NB4 (cell line): ENCODE measurements at regions not wholly inside any gene's neighbourhood (a gene's known extent, or its start where the extent isn't known, plus 50 kb on each side); places are given as distances from the start of the nearest gene placed in this dataset.

Source experiments
- DNase-seq: peaks from one replicate; pipeline ENCODE4 v3.0.0; 2010; ENCODE audit warnings: low read depth
- H3K4me3 ChIP-seq: one replicate; pipeline ENCODE4 v1.5.1; 2011; ENCODE audit warnings: mild to moderate bottlenecking, low read depth, low read length, moderate library complexity
- MYC ChIP-seq: IDR thresholded peaks from 2 replicates; pipeline ENCODE4 v1.6.1; 2011; ENCODE audit warnings: low read depth, low read length
- POLR2A ChIP-seq: IDR thresholded peaks from 2 replicates; pipeline ENCODE4 v1.6.1; 2011; ENCODE audit warnings: mild to moderate bottlenecking; ENCODE audit not compliant: insufficient read length; ENCODE audit errors: extremely low read depth
- TF ChIP-seq, protein P1 (sequence below): IDR thresholded peaks from 2 replicates; pipeline ENCODE4 v1.6.1; 2011; ENCODE audit warnings: low read depth, low read length
- TF ChIP-seq, protein P2 (sequence below): IDR thresholded peaks from one replicate; pipeline ENCODE4 v1.5.1; 2012; ENCODE audit warnings: low read depth, low read length

DNA sequence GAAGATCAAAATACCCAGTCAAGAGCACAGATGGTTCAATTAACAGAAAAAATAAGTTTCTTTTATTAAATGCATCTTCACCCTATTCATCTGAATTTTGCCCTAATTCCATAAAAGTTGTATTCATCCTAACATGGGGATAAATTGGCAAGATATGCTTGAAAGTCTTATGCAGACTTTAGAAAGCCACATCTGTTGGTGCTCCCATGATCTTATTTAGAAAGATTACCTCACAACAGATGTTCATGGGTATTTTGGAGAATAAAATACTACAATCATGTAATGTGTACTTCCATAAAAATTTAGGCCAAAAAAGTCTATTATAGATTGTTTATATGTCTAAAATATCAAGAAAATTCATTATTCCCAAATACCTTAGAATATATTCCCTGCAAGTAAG lies 510.3 kb downstream of the TECRL start:
- no peak for DNase-seq
- no peak for TF ChIP-seq MYC
- no peak overlapping the region for H3K4me3 ChIP-seq

DNA sequence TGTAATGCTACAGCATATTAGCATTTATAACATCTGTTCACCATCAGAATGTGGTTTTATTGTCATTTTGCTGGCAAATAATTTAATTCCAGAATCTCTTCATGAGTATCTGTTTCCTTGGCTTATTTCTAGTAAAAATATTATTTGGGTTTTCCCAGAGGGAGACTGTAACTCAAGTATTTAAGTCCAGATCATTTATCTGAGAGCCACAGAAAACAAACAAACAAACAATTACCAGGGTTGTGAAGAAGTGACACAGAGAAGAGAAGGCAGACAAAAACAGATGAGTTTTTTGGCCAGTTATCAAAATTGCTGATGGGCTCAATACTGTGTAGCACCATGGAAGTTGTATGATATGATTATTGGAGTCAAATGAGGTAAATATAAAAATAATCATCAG lies 515.1 kb downstream of the TECRL start:
- TF ChIP-seq, protein P1, sequence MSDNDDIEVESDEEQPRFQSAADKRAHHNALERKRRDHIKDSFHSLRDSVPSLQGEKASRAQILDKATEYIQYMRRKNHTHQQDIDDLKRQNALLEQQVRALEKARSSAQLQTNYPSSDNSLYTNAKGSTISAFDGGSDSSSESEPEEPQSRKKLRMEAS: no peak
- H3K4me3 ChIP-seq: no peak overlapping the region
- no peak for DNase-seq

DNA sequence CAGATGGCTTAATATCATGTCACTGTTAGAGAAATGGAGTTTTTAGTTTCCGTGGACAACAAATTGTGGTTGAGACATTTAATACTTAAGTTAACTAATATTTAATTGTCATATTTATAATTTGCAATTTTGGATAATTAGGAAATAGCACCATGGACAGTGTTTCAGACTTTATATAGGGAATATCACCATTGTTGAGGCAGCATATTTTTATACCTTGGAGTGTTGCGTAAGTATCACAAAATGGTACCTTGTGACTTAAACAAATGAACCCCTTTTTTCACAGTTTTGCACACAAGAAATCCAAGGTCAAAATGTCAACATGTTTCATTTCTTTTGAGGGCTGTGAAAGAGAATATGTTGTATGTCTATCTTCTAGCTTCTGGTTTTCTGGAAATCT lies 539.9 kb downstream of the TECRL start:
- no peak overlapping the region for H3K4me3 ChIP-seq
- no peak for DNase-seq
- TF ChIP-seq, protein P1: no peak
- TF ChIP-seq POLR2A (no peak), MYC (no peak)
- TF ChIP-seq, protein P2, sequence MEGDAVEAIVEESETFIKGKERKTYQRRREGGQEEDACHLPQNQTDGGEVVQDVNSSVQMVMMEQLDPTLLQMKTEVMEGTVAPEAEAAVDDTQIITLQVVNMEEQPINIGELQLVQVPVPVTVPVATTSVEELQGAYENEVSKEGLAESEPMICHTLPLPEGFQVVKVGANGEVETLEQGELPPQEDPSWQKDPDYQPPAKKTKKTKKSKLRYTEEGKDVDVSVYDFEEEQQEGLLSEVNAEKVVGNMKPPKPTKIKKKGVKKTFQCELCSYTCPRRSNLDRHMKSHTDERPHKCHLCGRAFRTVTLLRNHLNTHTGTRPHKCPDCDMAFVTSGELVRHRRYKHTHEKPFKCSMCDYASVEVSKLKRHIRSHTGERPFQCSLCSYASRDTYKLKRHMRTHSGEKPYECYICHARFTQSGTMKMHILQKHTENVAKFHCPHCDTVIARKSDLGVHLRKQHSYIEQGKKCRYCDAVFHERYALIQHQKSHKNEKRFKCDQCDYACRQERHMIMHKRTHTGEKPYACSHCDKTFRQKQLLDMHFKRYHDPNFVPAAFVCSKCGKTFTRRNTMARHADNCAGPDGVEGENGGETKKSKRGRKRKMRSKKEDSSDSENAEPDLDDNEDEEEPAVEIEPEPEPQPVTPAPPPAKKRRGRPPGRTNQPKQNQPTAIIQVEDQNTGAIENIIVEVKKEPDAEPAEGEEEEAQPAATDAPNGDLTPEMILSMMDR: no peak

DNA sequence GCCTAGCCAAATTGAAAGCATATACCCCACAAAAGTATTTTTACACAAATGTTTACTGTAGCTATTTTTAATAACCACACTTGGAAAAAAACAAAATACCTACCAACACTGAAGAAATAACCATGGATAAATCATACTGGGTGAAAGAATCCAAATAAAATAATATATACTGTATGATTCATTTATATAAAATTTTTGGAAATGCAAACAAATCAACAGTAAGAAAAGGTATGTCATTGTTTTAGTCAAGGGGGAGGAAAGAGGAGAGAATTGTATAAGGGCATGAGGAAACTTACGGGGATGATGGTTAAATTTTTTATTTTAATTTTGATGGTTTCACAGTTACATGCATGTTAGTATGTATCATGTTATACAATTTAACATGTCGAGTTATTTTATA lies 557.8 kb downstream of the TECRL start:
- H3K4me3 ChIP-seq: no peak overlapping the region
- DNase-seq: no peak
- TF ChIP-seq, protein P2: no peak
- TF ChIP-seq, protein P1: no peak
- no peak for TF ChIP-seq MYC
- no peak for TF ChIP-seq POLR2A

DNA sequence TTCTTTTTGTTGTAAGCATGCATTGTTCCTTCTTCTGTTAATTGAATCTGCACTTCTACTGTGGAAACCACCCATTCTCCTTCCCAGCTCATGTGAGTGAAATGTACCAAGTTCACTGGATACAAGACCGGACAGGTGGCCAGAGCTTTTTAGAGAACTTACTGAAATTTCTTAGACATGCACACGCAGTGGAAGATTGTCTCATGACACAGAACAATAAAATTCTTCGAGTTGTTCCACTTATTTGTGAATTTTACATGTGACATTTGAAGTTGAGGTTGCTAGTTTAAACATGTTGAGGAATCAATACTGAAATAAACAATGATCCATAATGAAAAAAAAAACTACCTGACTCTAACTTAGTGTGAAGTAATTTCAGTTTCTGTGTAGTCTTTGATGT lies 568.0 kb downstream of the TECRL start:
- TF ChIP-seq, protein P2: no peak
- TF ChIP-seq MYC: no peak
- H3K4me3 ChIP-seq: no peak overlapping the region
- no peak for DNase-seq

DNA sequence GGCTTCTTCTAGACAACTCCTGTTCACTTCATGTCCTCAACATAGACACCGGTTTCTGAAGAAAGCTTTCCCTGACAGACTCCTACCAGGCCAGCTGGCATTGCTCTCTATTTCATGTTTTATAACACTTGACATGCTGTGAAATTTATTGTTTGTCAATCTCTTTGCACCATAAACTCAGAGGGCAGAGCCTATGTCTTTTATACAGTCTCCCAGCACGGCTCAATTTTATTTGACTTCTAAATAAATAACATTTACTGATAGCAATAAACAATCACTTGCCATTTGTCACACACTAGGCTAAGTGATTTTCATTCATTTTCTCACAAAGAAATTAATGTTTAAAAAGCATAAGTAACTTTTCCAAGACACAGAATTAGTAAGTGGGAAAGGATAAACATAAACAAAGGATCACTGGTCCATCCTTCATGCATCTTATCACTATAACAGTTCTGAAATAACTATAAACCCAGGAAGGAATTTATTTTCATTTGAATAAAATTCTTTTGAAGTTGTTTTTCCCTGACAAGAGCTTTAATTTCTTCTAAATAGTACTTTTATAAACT lies 577.6 kb downstream of the TECRL start:
- TF ChIP-seq POLR2A (no peak), MYC (no peak)
- TF ChIP-seq, protein P1: no peak
- TF ChIP-seq, protein P2: no peak
- DNase-seq: no peak
- H3K4me3 ChIP-seq: no peak overlapping the region

DNA sequence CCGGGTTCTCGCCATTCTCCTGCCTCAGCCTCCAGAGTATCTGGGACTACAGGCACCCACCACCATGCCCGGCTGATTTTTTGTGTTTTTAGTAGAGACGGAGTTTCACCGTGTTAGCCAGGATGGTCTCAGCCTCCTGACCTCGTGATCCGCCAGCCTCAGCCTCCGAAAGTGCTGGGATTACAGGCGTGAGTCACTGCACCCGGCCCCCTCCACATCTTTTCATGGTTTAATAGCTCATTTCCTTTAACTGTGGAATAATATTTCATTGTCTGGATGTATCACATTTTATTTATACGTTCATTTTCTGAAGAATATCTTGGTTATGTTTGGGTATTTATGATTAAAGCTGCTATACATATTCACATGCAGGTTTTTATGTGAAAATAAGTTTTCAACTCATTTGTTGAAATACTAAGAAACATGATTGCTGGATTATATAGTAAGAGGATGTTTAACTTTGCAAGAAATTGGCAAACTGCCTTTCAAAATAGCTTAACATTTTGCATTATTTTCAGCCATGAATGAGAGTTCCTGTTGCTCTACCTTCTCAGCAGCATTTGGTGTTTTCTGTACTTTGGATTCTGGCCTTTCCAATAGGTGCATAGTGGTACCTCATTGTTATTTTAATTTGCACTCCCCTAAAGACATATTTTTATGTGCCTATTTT lies 591.9 kb downstream of the TECRL start:
- H3K4me3 ChIP-seq: no peak overlapping the region
- no peak for DNase-seq
- TF ChIP-seq, protein P1: no peak
- TF ChIP-seq MYC (no peak), POLR2A (no peak)
- TF ChIP-seq, protein P2: no peak
